OCI-LY1 (cell line): ENCODE measurements at regions not wholly inside any gene's neighbourhood (a gene's known extent, or its start where the extent isn't known, plus 50 kb on each side); places are given as distances from the start of the nearest gene placed in this dataset.

Source experiments
- H2AFZ ChIP-seq: fragments of 200-600 bp; sonication (generic), shearing (Covaris generic); 2 replicates; pipeline ENCODE4 v1.6.0; 2014; ENCODE audit warnings: antibody characterized with exemption, mild to moderate bottlenecking, low read length
- H3F3A ChIP-seq: fragments of 200-600 bp; sonication (generic), shearing (Covaris generic); 2 replicates; pipeline ENCODE4 v1.6.0; 2014; ENCODE audit warnings: mild to moderate bottlenecking, antibody characterized with exemption, low read length, moderate library complexity; ENCODE audit not compliant: insufficient read depth
- H3K27ac ChIP-seq: fragments of 200-600 bp; sonication (generic); 2 replicates; pipeline ENCODE4 v1.5.1; 2014; ENCODE audit warnings: low read length, mixed run types, mild to moderate bottlenecking, low read depth; ENCODE audit not compliant: poor library complexity, severe bottlenecking
- H3K27me3 ChIP-seq: fragments of 200-600 bp; sonication (generic); 2 replicates; pipeline ENCODE4 v1.6.0; 2014; ENCODE audit warnings: antibody characterized with exemption, mild to moderate bottlenecking, low read length, moderate library complexity; ENCODE audit not compliant: insufficient read depth
- H3K36me3 ChIP-seq: fragments of 200-600 bp; sonication (generic); 2 replicates; pipeline ENCODE4 v1.6.1; 2014; ENCODE audit warnings: mild to moderate bottlenecking, antibody characterized with exemption, low read length, moderate library complexity, mixed read lengths; ENCODE audit not compliant: insufficient read depth
- H3K4me1 ChIP-seq: fragments of 200-600 bp; sonication (generic); 2 replicates; pipeline ENCODE4 v1.5.1; 2014; ENCODE audit warnings: mild to moderate bottlenecking, low read length, moderate library complexity; ENCODE audit not compliant: insufficient read depth, severe bottlenecking
- H3K4me2 ChIP-seq: fragments of 200-600 bp; sonication (generic), shearing (Covaris generic); 2 replicates; pipeline ENCODE4 v1.6.1; 2014; ENCODE audit warnings: low read length
- H3K4me3 ChIP-seq: fragments of 200-600 bp; sonication (generic); 2 replicates; pipeline ENCODE4 v1.5.1; 2014; ENCODE audit warnings: low read length, low read depth, mild to moderate bottlenecking, mixed read lengths; ENCODE audit not compliant: poor library complexity, severe bottlenecking
- H3K79me2 ChIP-seq: fragments of 200-600 bp; shearing (Covaris generic); 2 replicates; pipeline ENCODE4 v1.6.1; 2016; ENCODE audit warnings: mixed run types, low read length, mixed read lengths; ENCODE audit not compliant: insufficient read depth
- H3K9ac ChIP-seq: fragments of 200-600 bp; sonication (generic), shearing (Covaris generic); 2 replicates; pipeline ENCODE4 v1.6.1; 2014; ENCODE audit warnings: mild to moderate bottlenecking, low read length, mixed read lengths
- H3K9me2 ChIP-seq: fragments of 200-600 bp; sonication (generic), shearing (Covaris generic); 2 replicates; pipeline ENCODE4 v1.6.1; 2014; ENCODE audit warnings: low read depth, mild to moderate bottlenecking, low read length, mixed read lengths
- H3K9me3 ChIP-seq: fragments of 200-600 bp; shearing (Covaris generic); 2 replicates; pipeline ENCODE4 v1.6.1; 2014; ENCODE audit warnings: low read length, mixed read lengths
- H4K20me1 ChIP-seq: fragments of 200-600 bp; sonication (generic), shearing (Covaris generic); 2 replicates; pipeline ENCODE4 v1.6.0; 2016; ENCODE audit warnings: mild to moderate bottlenecking, low read length; ENCODE audit not compliant: insufficient read depth
- CTCF ChIP-seq: fragments of 200-600 bp; sonication (generic), shearing (Covaris generic); IDR thresholded peaks from 2 replicates; pipeline ENCODE4 v1.5.1; 2017; ENCODE audit warnings: mild to moderate bottlenecking, antibody characterized with exemption, low read length, moderate library complexity, mixed read lengths
- EZH2 ChIP-seq: fragments of 200-600 bp; sonication (generic), shearing (Covaris generic); IDR thresholded peaks from 2 replicates; pipeline ENCODE4 v1.8.0; 2017; ENCODE audit warnings: borderline replicate concordance, mixed run types, mild to moderate bottlenecking, antibody characterized with exemption, low read length, moderate library complexity, mixed read lengths

- H3K36me3 ChIP-seq, result no peaks in the 10 kb centered on the region
- H3K79me2 ChIP-seq, result no peaks in the 10 kb centered on the region
- H2AFZ ChIP-seq, result no peak overlapping the region
- no peak overlapping the region for H3K27ac ChIP-seq
- no peaks in the 10 kb centered on the region for H4K20me1 ChIP-seq
- no peak overlapping the region for H3K4me3 ChIP-seq
- no peaks in the 10 kb centered on the region for H3K27me3 ChIP-seq
- no peaks in the 10 kb centered on the region for H3F3A ChIP-seq
- TF ChIP-seq CTCF (no peak), EZH2 (no peak)
- H3K9me3 ChIP-seq, result no peaks in the 10 kb centered on the region
- no peaks in the 10 kb centered on the region for H3K9me2 ChIP-seq
- no peak overlapping the region for H3K4me2 ChIP-seq
- no peaks in the 10 kb centered on the region for H3K4me1 ChIP-seq
- no peak overlapping the region for H3K9ac ChIP-seq
Measured at GRCh38 chr5:75922480-75922879, 160.7 kb upstream of the SV2C start.

DNA sequence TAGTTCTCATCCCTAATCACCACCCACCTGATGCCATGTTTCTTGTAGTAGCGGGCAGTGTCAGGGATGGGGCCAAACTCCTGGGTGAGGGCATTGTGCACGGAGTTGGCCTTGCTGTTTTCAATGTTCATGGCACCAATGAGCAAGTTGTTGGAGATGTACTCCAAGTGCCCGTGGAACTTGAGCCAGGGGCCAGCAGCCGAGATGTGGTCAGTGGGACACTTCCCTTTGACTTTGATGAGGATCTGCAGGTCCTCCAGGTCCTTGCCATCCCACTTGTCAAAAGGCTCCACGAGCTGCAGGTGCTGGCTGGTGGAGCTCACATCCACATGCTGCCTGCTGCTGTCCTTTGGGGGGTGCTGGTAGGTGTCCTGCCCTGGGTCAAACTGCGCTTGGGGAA, 162.2 kb upstream of the SV2C start:
- no peaks in the 10 kb centered on the region for H3K4me1 ChIP-seq
- H3K27me3 ChIP-seq, result no peaks in the 10 kb centered on the region
- H3F3A ChIP-seq, result no peaks in the 10 kb centered on the region
- no peaks in the 10 kb centered on the region for H3K9me3 ChIP-seq
- no peak overlapping the region for H3K4me2 ChIP-seq
- no peaks in the 10 kb centered on the region for H3K36me3 ChIP-seq
- H3K27ac ChIP-seq, result no peak overlapping the region
- H2AFZ ChIP-seq, result no peak overlapping the region
- H3K79me2 ChIP-seq, result no peaks in the 10 kb centered on the region
- TF ChIP-seq CTCF (no peak), EZH2 (no peak)
- H3K9me2 ChIP-seq, result no peaks in the 10 kb centered on the region
- H3K4me3 ChIP-seq, result no peak overlapping the region
- no peak overlapping the region for H3K9ac ChIP-seq
- H4K20me1 ChIP-seq, result no peaks in the 10 kb centered on the region

- Histone ChIP-seq H4K20me1 (no peaks in the 10 kb centered on the region), H3F3A (no peaks in the 10 kb centered on the region), H2AFZ (no peak overlapping the region), H3K4me3 (no peak overlapping the region), H3K36me3 (no peaks in the 10 kb centered on the region), H3K27ac (no peak overlapping the region), H3K4me2 (no peak overlapping the region), H3K9ac (no peak overlapping the region), H3K27me3 (no peaks in the 10 kb centered on the region), H3K4me1 (no peaks in the 10 kb centered on the region), H3K79me2 (no peaks in the 10 kb centered on the region), H3K9me3 (no peaks in the 10 kb centered on the region), H3K9me2 (no peaks in the 10 kb centered on the region)
- TF ChIP-seq CTCF, result no peak
- TF ChIP-seq EZH2, result no peak
Measured at GRCh38 chr5:75916144-75916543, 167.0 kb upstream of the SV2C start.
